GM12874 (cell line): ENCODE measurements at regions not wholly inside any gene's neighbourhood (a gene's known extent, or its start where the extent isn't known, plus 50 kb on each side); places are given as distances from the start of the nearest gene placed in this dataset.

Experiments used
- TF ChIP-seq, protein P1 (sequence below): IDR thresholded peaks from 2 replicates; pipeline ENCODE4 v1.5.1; 2011; ENCODE audit warnings: low read depth, mild to moderate bottlenecking, control low read depth, low read length, moderate library complexity; ENCODE audit not compliant: insufficient read depth

GRCh38 chr7:85294176-85294575 is 107.3 kb upstream of the SEMA3D start:
- TF ChIP-seq, protein P1, sequence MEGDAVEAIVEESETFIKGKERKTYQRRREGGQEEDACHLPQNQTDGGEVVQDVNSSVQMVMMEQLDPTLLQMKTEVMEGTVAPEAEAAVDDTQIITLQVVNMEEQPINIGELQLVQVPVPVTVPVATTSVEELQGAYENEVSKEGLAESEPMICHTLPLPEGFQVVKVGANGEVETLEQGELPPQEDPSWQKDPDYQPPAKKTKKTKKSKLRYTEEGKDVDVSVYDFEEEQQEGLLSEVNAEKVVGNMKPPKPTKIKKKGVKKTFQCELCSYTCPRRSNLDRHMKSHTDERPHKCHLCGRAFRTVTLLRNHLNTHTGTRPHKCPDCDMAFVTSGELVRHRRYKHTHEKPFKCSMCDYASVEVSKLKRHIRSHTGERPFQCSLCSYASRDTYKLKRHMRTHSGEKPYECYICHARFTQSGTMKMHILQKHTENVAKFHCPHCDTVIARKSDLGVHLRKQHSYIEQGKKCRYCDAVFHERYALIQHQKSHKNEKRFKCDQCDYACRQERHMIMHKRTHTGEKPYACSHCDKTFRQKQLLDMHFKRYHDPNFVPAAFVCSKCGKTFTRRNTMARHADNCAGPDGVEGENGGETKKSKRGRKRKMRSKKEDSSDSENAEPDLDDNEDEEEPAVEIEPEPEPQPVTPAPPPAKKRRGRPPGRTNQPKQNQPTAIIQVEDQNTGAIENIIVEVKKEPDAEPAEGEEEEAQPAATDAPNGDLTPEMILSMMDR: no peak

- TF ChIP-seq, protein P1: no peak
These were observed 106.2 kb upstream of the SEMA3D start for GRCh38 chr7:85292908-85293576.

DNA sequence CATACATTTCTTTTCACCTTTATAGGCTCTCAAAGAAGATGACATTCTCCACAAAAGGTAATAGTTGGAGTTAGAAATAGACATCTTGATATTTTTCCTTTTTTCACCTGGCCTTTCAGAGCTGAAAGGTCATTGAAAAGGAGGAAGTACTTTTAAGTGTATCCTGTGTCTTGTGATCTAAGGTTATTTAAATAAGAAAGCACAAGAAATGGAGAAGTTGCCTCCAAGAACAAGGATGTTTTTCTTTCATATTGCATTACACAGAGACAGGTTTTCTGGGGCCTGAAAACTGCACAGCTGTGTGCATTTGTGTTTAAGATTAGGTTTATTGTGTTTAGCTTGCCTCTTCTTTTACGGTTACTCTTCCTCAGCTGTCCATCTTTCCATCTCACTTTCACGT is 103.4 kb upstream of the SEMA3D start:
- TF ChIP-seq, protein P1: no peak

DNA sequence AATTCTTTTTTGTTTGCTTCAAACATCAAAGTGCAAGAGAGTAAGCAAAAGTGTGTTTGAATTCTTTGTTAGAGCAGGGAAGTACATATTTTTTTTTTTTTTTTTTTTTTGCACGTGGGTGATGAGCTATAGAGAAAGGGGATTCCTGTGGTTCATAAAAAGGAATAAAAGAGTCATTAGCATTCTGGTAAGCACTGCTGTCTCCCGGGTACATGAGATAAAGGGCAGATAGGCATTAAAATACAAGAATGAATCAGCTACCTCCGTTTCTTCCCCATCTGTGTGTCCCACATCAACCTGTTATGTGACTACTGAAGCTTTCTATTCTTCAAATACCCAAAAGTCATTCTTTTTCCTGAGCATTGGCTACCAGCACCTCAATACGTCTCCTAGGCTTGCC is 102.4 kb upstream of the SEMA3D start:
- TF ChIP-seq, protein P1: no peak

GRCh38 chr7:85287106-85287825 is 100.4 kb upstream of the SEMA3D start:
- TF ChIP-seq, protein P1: no peak

DNA sequence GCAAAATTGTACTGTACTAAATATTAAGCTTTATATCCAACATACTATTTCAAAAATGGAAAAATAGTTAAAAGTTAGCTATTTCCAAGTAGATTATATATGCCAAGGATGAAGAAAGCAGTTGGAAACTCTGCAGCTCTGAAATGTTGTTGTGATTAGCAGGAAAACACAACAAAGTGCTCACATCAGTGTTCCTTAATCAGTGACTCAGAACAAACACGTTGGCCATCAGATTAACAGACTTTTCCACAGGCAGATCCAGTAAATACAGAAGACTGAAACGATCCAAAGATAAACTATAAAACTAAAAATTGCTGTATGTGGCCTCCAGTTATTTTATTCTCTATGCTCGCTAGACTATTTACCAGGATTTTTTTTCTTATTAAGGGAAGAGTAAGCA is 99.6 kb upstream of the SEMA3D start:
- TF ChIP-seq, protein P1: no peak

DNA sequence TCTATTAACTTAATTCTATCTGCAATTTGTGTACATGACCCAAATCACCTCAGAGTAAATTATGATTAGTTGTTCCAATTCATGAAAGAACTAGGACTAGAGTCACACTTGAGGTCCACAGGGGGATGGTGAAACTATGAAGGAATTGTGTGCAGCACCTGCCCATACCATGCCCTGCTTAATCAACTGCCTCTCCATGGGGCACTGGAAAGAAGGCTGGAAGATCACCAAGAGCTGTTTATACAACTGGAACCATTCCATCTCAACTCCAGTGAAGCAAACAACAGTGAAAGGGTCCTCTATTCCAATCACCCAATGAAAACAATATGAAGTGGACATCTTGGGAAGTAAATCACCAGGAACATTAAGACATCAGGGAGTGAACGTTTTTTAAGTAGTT is 98.7 kb upstream of the SEMA3D start:
- TF ChIP-seq, protein P1: no peak
